OCI-LY3 (cell line): ENCODE measurements at regions not wholly inside any gene's neighbourhood (a gene's known extent, or its start where the extent isn't known, plus 50 kb on each side); places are given as distances from the start of the nearest gene placed in this dataset.

Source experiments
- H2AFZ ChIP-seq: fragments of 200-600, 300-600 bp; shearing (Covaris generic); 2 replicates; pipeline ENCODE4 v1.6.0; 2014; ENCODE audit warnings: antibody characterized with exemption, low read depth, low read length
- H3K27ac ChIP-seq: fragments of 200-600, 300-600 bp; sonication (generic); 2 replicates; pipeline ENCODE4 v1.5.1; 2014; ENCODE audit warnings: mild to moderate bottlenecking, low read length, moderate library complexity, mixed read lengths
- H3K27me3 ChIP-seq: fragments of 200-600, 300-600 bp; sonication (generic); 2 replicates; pipeline ENCODE4 v1.6.1; 2014; ENCODE audit warnings: low read depth, low read length, mixed read lengths
- H3K36me3 ChIP-seq: fragments of 200-600, 300-600 bp; sonication (generic); replicated peaks from 2 replicates; pipeline ENCODE3; 2014; ENCODE audit warnings: low read depth, low read length, mixed read lengths
- H3K4me1 ChIP-seq: fragments of 300-600, 200-600 bp; sonication (generic); 2 replicates; pipeline ENCODE4 v1.6.1; 2014; ENCODE audit warnings: low read length, mixed read lengths
- H3K4me2 ChIP-seq: fragments of 200-600, 300-600 bp; sonication (generic); 2 replicates; pipeline ENCODE4 v1.6.1; 2014; ENCODE audit warnings: low read length, mixed read lengths
- H3K4me3 ChIP-seq: fragments of 300-600, 200-600 bp; sonication (generic); 2 replicates; pipeline ENCODE4 v1.5.1; 2014; ENCODE audit warnings: antibody characterized with exemption, mild to moderate bottlenecking, low read length, moderate library complexity
- H3K79me2 ChIP-seq: fragments of 300-600, 200-600 bp; shearing (Covaris generic); 2 replicates; pipeline ENCODE4 v1.6.1; 2014; ENCODE audit warnings: mild to moderate bottlenecking, low read length, mixed read lengths
- H3K9ac ChIP-seq: fragments of 300-600, 200-600 bp; shearing (Covaris generic); 2 replicates; pipeline ENCODE4 v1.6.0; 2014; ENCODE audit warnings: mild to moderate bottlenecking, low read length, moderate library complexity
- H3K9me3 ChIP-seq: fragments of 200-600, 300-600 bp; shearing (Covaris generic); 2 replicates; pipeline ENCODE4 v1.6.1; 2014; ENCODE audit warnings: low read length, mixed read lengths; ENCODE audit not compliant: insufficient read depth
- H4K20me1 ChIP-seq: fragments of 200-600, 300-600 bp; sonication (generic); 2 replicates; pipeline ENCODE4 v1.6.1; 2016; ENCODE audit warnings: low read length, mixed read lengths; ENCODE audit not compliant: insufficient read depth
- EZH2phosphoT487 ChIP-seq: fragments of 200-600 bp; shearing (Covaris generic); IDR thresholded peaks from 2 replicates; pipeline ENCODE4 v1.6.1; 2018; ENCODE audit warnings: antibody characterized with exemption, mixed run types, low read depth
- TF ChIP-seq, protein P1 (sequence below): fragments of 200-600, 300-600 bp; sonication (generic); IDR thresholded peaks from 2 replicates; pipeline ENCODE4 v1.5.1; 2014; ENCODE audit warnings: antibody characterized with exemption, low read length, low read depth

DNA sequence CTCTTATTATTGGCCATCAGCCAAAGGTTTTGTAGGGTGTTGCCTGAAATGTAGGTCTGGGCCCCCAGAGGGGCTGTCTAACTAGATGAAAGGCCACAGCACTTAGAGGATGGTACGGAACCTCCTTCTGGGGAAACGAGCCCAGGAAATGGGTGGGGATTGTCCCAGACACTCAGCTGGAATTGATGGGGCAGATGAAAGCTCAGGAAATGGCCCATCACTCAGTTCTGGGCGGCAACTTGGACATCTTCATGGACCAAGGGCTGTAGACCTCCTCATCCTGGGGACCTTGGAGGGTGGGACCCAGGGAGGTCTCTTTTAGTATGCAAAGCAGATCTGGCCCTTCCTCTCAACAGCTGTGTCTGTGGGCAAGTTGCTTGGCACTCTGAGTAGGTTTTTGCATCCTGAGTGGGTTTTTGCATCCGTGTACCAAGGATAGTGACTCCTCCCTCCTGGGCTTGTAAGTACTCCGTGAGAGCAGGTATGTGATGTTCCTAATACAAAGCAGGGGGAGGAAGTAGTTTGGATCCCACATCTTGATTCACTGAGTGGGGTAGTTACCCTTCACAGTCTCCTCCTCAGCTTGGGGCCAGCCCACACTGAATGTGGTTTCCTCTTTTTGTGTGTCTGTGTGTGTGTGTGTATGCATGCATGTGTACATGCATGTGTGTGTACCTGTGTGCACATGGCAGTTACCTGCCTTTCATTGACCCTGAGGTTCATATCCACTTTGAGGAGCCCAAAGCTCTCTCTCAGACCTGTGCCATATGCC is 292.0 kb downstream of the RPLP1 start:
- Histone ChIP-seq H3K27ac (no peak overlapping the region), H3K4me3 (no peak overlapping the region), H3K9ac (no peak overlapping the region), H2AFZ (no peak overlapping the region), H3K79me2 (no peaks in the 10 kb centered on the region), H3K27me3 (peaks cover 91% of the 10 kb centered on the region), H3K36me3 (no peaks in the 10 kb centered on the region), H4K20me1 (no peaks in the 10 kb centered on the region), H3K4me2 (no peak overlapping the region), H3K4me1 (no peaks in the 10 kb centered on the region), H3K9me3 (peaks cover 9% of the 10 kb centered on the region)
- TF ChIP-seq, protein P1, sequence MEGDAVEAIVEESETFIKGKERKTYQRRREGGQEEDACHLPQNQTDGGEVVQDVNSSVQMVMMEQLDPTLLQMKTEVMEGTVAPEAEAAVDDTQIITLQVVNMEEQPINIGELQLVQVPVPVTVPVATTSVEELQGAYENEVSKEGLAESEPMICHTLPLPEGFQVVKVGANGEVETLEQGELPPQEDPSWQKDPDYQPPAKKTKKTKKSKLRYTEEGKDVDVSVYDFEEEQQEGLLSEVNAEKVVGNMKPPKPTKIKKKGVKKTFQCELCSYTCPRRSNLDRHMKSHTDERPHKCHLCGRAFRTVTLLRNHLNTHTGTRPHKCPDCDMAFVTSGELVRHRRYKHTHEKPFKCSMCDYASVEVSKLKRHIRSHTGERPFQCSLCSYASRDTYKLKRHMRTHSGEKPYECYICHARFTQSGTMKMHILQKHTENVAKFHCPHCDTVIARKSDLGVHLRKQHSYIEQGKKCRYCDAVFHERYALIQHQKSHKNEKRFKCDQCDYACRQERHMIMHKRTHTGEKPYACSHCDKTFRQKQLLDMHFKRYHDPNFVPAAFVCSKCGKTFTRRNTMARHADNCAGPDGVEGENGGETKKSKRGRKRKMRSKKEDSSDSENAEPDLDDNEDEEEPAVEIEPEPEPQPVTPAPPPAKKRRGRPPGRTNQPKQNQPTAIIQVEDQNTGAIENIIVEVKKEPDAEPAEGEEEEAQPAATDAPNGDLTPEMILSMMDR, result no peak
- no peak for TF ChIP-seq EZH2phosphoT487

DNA sequence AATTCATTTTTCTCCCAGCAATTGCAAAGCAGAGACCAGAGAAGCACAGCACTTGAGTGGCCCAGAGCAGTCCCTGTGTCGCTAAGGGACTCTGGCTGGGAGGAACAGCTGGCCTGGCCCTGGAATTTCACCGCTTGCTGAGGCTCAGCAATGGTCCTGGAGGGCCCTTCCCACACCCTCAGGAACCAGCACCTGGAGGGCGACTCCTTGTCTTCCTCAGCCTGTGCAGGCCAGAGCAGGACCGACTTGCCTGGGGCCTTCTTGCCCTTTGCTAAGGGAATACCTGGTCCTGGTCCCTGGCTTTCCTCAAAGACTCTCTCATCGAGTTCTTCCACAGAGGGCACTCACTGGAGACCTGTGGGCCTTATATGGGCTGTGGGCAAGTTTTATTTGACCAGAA is 294.6 kb downstream of the RPLP1 start:
- no peaks in the 10 kb centered on the region for H3K79me2 ChIP-seq
- no peaks in the 10 kb centered on the region for H3K9me3 ChIP-seq
- peaks cover 92% of the 10 kb centered on the region for H3K27me3 ChIP-seq
- no peak overlapping the region for H2AFZ ChIP-seq
- no peak overlapping the region for H3K27ac ChIP-seq
- H4K20me1 ChIP-seq, result no peaks in the 10 kb centered on the region
- no peak overlapping the region for H3K4me3 ChIP-seq
- no peaks in the 10 kb centered on the region for H3K36me3 ChIP-seq
- no peak for TF ChIP-seq EZH2phosphoT487
- TF ChIP-seq, protein P1, result no peak
- H3K9ac ChIP-seq, result no peak overlapping the region
- no peak overlapping the region for H3K4me2 ChIP-seq
- 0 out of 2 replicates have a peak, but pooled peaks cover 4% of the 10 kb centered on the region for H3K4me1 ChIP-seq

DNA sequence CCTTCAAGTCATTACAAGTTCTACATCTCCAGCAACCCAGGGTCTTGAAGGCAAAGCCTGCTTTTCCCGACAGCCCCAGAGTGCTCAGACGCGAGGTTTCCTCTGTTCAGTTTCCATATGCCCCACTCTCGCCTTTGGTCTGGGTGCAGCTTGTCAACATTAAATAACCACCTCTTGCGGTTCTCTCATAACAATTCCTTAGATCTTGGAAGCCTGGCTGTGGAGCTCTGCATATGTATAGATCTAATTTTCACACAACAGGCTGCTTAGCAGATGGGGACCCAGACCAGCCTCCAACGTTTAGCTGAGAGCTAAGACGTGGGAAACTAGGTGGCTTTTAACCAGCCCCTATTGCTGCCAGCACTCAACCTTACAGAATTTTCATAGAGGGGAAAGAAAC is 295.5 kb downstream of the RPLP1 start:
- H3K36me3 ChIP-seq, result peaks cover under 1% of the 10 kb centered on the region
- H3K4me3 ChIP-seq, result no peak overlapping the region
- no peak overlapping the region for H2AFZ ChIP-seq
- no peaks in the 10 kb centered on the region for H4K20me1 ChIP-seq
- 0 out of 2 replicates have a peak, but pooled peaks cover 4% of the 10 kb centered on the region for H3K4me1 ChIP-seq
- H3K9ac ChIP-seq, result no peak overlapping the region
- no peak overlapping the region for H3K27ac ChIP-seq
- peaks cover 92% of the 10 kb centered on the region for H3K27me3 ChIP-seq
- peaks cover 2% of the 10 kb centered on the region for H3K9me3 ChIP-seq
- H3K4me2 ChIP-seq, result no peak overlapping the region
- TF ChIP-seq EZH2phosphoT487, result no peak
- no peaks in the 10 kb centered on the region for H3K79me2 ChIP-seq

DNA sequence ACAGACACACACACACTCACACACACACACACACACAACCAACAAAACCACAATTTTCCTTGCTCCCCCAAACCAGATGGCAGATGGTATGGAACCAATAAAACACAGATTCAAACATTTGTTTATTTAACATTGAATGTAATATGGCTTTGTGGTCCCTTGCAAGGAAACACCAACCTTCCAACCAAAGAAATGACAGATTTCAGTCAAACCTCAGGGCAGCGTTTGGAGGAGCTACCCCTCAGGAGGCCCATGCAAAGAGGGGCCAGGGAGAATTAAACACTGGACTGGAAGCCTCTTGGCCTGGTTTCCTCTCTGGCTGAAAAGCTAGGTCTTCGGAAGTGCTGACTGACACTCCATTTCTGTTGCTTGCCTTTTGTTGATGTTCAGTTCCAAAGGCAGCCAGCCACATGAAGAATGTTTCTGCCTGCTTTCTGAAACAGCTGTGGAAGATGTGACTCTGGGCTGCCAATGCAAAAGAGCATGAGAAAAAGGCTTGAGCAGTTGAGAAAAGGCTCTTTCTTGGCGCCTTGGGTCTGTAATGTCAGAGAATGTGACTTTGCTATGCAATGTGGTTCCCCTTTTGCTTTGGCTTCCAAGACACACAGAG is 296.1 kb downstream of the RPLP1 start:
- Histone ChIP-seq H4K20me1 (no peaks in the 10 kb centered on the region), H3K9ac (no peak overlapping the region), H3K79me2 (no peaks in the 10 kb centered on the region), H3K27ac (no peak overlapping the region), H3K36me3 (peaks cover 6% of the 10 kb centered on the region), H2AFZ (no peak overlapping the region), H3K4me2 (no peak overlapping the region), H3K27me3 (peaks cover 92% of the 10 kb centered on the region), H3K9me3 (peaks cover 7% of the 10 kb centered on the region), H3K4me3 (no peak overlapping the region), H3K4me1 (0 out of 2 replicates have a peak, but pooled peaks cover 4% of the 10 kb centered on the region)
- TF ChIP-seq EZH2phosphoT487, result no peak

DNA sequence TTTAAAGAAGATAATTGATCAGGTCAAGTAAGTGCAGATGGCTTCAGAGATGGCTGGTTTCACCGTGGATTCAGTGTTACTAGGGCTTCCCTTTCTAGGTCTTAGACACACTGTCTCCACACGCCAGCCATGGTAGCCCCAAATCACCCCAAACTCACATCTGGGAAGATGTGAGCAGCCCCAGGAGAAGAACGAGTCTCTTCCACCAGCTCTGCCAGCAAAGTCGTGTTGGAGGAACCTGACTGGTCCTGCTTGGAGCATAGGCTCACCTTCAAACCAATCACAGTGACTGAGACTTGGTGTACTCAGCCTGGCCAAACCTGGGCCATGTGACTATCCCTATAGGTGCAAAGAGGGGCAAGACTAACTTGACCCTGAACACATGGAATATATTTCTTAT is 296.7 kb downstream of the RPLP1 start:
- no peak overlapping the region for H3K4me2 ChIP-seq
- H4K20me1 ChIP-seq, result no peaks in the 10 kb centered on the region
- no peak overlapping the region for H3K4me3 ChIP-seq
- peaks cover 92% of the 10 kb centered on the region for H3K27me3 ChIP-seq
- H3K9ac ChIP-seq, result no peak overlapping the region
- peaks cover 8% of the 10 kb centered on the region for H3K9me3 ChIP-seq
- no peak for TF ChIP-seq EZH2phosphoT487
- TF ChIP-seq, protein P1, result no peak
- no peak overlapping the region for H3K27ac ChIP-seq
- peaks cover 10% of the 10 kb centered on the region for H3K36me3 ChIP-seq
- H3K4me1 ChIP-seq, result peaks cover 6% of the 10 kb centered on the region; the same call in 1 of the 2 replicates
- no peak overlapping the region for H2AFZ ChIP-seq
- no peaks in the 10 kb centered on the region for H3K79me2 ChIP-seq
